ENCODE measurements at regions not wholly inside any gene's neighbourhood (a gene's known extent, or its start where the extent isn't known, plus 50 kb on each side); places are given as distances from the start of the nearest gene placed in this dataset.

DNA sequence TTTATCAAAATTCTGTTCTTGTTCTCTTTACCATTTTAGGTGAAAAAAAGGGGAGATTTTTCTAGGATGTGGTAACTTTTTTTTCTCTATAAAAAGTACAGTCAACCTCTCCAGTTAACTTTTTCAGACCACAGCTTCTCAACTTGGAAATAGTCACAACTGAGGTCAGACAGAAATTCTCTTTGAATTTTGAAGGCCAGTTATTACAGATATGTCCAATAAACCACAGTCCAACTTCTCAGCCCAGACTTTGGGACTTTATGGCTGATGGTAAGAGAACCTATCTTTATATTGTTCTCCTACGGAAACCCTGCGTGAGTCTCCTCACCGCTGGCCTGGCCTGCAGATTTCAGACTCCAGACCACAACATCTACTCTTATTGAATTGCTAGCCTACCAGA, 176.7 kb downstream of the DACT1 start:
- Histone ChIP-seq H3K27me3 (no peaks in the 10 kb centered on the region), H3K9me3 (no peaks in the 10 kb centered on the region), H3K4me3 (no peak overlapping the region), H3K4me1 (peaks cover 0 to 10% (median 2%) of the 10 kb centered on the region in 4 donors), H3K27ac (no peak overlapping the region), H3K36me3 (no peaks in the 10 kb centered on the region)
- no peak for TF ChIP-seq CTCF (IDR thresholded peaks at IDR 0.05)
- TF ChIP-seq EP300 (IDR thresholded peaks at IDR 0.05): no peak
- no peak for TF ChIP-seq POLR2AphosphoS5 (IDR thresholded peaks at IDR 0.05)
- TF ChIP-seq POLR2A (IDR thresholded peaks at IDR 0.05): no peak
- WGBS, 2 donors: 95 to 98% methylated on average over 3 of the region's 3 CpGs
- intact Hi-C loops (cut with DNase I): no loop called here
- DNase-seq: no peak

GRCh38 chr14:58815161-58815701, 177.5 kb downstream of the DACT1 start:
- WGBS, 2 donors: 78 to 86% methylated on average over 2 of the region's 2 CpGs
- intact Hi-C loops (cut with DNase I): no loop called here
- no peaks in the 10 kb centered on the region for H3K27me3 ChIP-seq
- H3K4me3 ChIP-seq: no peak overlapping the region
- H3K36me3 ChIP-seq: no peaks in the 10 kb centered on the region
- peaks cover 0 to 10% (median 2%) of the 10 kb centered on the region in 4 donors for H3K4me1 ChIP-seq
- H3K9me3 ChIP-seq: no peaks in the 10 kb centered on the region
- DNase-seq: no peak
- H3K27ac ChIP-seq: no peak overlapping the region
- TF ChIP-seq EP300 (IDR thresholded peaks at IDR 0.05): no peak
- no peak for TF ChIP-seq POLR2AphosphoS5 (IDR thresholded peaks at IDR 0.05)
- TF ChIP-seq POLR2A (IDR thresholded peaks at IDR 0.05): no peak
- TF ChIP-seq CTCF (IDR thresholded peaks at IDR 0.05): no peak

DNA sequence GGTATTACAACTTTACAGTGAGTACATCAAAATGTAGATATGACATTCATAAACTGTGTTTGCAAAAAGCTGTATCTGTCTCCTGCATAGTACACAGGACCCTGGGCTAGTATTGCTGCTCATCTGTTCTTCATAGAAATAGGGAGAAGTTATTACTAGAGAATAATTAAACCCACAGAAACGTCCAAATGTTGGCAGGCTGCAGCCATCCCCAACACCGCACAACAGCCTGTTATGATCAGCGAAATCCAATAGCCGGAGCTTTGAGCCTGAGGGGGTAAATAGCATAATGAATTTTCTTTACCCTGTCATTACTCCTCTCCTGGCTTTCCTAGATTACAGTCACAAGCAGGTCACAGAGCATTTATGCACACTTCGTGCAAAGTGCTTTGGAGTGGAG, 178.0 kb downstream of the DACT1 start:
- Histone ChIP-seq H3K27me3 (no peaks in the 10 kb centered on the region), H3K4me1 (peaks cover 0 to 10% (median 2%) of the 10 kb centered on the region in 4 donors), H3K27ac (no peak overlapping the region), H3K4me3 (no peak overlapping the region), H3K9me3 (no peaks in the 10 kb centered on the region), H3K36me3 (no peaks in the 10 kb centered on the region)
- TF ChIP-seq POLR2AphosphoS5 (IDR thresholded peaks at IDR 0.05) (no peak), POLR2A (IDR thresholded peaks at IDR 0.05) (no peak), EP300 (IDR thresholded peaks at IDR 0.05) (no peak), CTCF (IDR thresholded peaks at IDR 0.05) (no peak)
- intact Hi-C loops (cut with DNase I): no loop called here
- WGBS, 2 donors: 70 to 83% methylated on average over 5 of the region's 5 CpGs
- DNase-seq: no peak

DNA sequence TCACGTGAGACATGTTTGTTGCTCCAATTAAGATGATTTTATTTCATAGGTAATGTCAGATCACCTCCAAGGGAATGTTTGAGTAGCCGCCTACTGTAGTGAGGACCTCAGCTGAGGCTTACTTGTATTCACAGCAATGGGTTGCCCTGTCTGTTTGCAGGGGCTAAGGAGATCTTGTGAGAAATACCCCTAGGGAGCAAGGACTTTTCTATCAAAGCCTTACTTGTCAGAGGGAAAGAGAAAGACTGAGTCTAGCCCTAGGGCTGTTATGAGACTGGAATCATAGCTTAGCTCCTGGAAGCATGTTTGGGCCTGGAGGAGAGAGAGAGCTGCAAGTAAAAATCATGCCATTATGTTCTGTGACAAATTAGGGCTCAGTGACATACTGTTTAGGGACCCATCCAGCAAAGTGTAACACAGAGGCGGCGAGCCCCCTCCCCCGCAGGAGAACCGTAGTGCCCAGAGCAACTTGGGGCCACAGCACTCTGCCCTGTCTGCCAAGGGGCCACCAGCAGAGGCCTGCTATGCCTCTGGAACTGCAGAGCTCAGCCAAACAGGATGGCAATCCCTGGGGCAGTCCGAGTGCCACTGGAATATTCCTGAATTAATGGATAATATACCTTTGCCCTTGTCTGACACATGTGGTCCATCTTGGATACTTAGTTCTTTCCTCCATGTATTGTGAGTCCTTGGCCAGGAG, 178.8 kb downstream of the DACT1 start:
- TF ChIP-seq POLR2AphosphoS5 (IDR thresholded peaks at IDR 0.05) (no peak), POLR2A (IDR thresholded peaks at IDR 0.05) (no peak)
- Histone ChIP-seq H3K36me3 (no peaks in the 10 kb centered on the region), H3K9me3 (no peaks in the 10 kb centered on the region), H3K27me3 (no peaks in the 10 kb centered on the region), H3K27ac (no peak overlapping the region), H3K4me1 (peaks cover 0 to 10% (median 2%) of the 10 kb centered on the region in 4 donors), H3K4me3 (no peak overlapping the region)
- 92 to 94% methylated on average over 7 of the region's 7 CpGs for WGBS, 2 donors
- DNase-seq: no peak
- intact Hi-C loops (cut with DNase I): no loop called here

DNA sequence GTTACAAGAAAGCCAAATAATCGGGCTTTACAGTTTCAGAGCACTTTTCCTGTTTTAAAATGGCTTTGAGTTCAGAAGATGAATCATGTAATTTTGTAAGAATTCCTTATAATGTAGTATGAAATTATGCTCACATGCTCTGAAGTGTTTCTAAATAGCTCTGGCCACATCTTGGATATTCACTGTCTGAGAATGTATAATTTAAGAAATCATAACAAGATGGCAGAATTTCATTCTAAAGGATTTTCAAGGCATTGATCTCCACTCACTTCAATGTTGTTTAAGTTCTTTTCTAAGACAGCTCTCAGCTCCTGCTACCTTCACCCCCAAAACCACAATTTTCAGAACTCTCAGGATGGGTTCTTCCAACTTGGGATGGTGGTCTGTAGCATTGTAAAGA, 180.1 kb downstream of the DACT1 start:
- Histone ChIP-seq H3K9me3 (no peaks in the 10 kb centered on the region), H3K27ac (no peak overlapping the region), H3K4me3 (no peak overlapping the region), H3K27me3 (no peaks in the 10 kb centered on the region), H3K4me1 (peaks cover 0 to 10% (median 2%) of the 10 kb centered on the region in 4 donors), H3K36me3 (no peaks in the 10 kb centered on the region)
- DNase-seq: no peak
- intact Hi-C loops (cut with DNase I): no loop called here
- 77 to 86% methylated on average over 1 of the region's 1 CpG for WGBS, 2 donors
- TF ChIP-seq POLR2AphosphoS5 (IDR thresholded peaks at IDR 0.05) (no peak), EP300 (IDR thresholded peaks at IDR 0.05) (no peak), CTCF (IDR thresholded peaks at IDR 0.05) (no peak), POLR2A (IDR thresholded peaks at IDR 0.05) (no peak)
